Fibroblast of mammary gland (primary cell): ENCODE measurements at regions not wholly inside any gene's neighbourhood (a gene's known extent, or its start where the extent isn't known, plus 50 kb on each side); places are given as distances from the start of the nearest gene placed in this dataset.

Experiments used
- DNase-seq: peaks from one replicate; pipeline ENCODE4 v3.0.0-alpha.2; 2010; ENCODE audit warnings: low read depth
- H3K4me3 ChIP-seq: 2 replicates; pipeline ENCODE4 v1.5.1; 2011; ENCODE audit warnings: low read depth, mild to moderate bottlenecking, low read length, moderate library complexity; ENCODE audit not compliant: control insufficient read depth
- TF ChIP-seq, protein P1 (sequence below): conservative IDR thresholded peaks from 2 replicates; pipeline ENCODE4 v1.5.1; 2011; ENCODE audit warnings: low read depth, low read length, inconsistent platforms; ENCODE audit not compliant: control insufficient read depth, insufficient read depth

DNA sequence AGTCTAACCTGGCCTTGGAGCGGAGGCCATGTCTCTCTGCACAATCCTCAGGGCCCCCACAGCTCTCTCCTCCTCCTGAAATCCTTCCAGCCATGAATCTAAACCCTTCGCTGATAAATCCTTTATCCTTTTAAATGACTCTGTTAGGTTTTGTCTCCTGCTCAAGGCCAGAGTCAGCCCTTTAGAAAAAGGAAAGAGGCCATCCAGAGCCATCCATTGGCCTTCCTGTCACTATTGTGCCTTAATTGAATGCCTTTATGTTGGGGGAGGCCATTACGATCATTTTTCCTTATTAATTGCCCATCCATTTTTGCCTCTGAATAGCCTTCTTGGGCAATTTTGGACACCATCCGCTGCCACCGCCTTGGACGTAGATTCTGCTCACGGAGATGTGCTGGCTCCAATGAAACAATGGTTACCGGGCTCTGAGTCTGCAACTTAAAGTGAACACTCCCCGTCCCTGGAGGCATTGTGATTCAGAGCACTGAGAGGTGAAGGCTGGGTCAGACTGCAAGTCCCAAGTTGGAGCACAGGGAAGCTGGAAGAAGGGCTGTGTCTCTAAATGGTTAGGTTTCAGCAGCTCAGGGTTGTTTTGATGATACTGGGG, 213.0 kb upstream of the E2F8 start:
- DNase-seq: peak; percentile 94
- no peak overlapping the region for H3K4me3 ChIP-seq
- TF ChIP-seq, protein P1, sequence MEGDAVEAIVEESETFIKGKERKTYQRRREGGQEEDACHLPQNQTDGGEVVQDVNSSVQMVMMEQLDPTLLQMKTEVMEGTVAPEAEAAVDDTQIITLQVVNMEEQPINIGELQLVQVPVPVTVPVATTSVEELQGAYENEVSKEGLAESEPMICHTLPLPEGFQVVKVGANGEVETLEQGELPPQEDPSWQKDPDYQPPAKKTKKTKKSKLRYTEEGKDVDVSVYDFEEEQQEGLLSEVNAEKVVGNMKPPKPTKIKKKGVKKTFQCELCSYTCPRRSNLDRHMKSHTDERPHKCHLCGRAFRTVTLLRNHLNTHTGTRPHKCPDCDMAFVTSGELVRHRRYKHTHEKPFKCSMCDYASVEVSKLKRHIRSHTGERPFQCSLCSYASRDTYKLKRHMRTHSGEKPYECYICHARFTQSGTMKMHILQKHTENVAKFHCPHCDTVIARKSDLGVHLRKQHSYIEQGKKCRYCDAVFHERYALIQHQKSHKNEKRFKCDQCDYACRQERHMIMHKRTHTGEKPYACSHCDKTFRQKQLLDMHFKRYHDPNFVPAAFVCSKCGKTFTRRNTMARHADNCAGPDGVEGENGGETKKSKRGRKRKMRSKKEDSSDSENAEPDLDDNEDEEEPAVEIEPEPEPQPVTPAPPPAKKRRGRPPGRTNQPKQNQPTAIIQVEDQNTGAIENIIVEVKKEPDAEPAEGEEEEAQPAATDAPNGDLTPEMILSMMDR: no peak

DNA sequence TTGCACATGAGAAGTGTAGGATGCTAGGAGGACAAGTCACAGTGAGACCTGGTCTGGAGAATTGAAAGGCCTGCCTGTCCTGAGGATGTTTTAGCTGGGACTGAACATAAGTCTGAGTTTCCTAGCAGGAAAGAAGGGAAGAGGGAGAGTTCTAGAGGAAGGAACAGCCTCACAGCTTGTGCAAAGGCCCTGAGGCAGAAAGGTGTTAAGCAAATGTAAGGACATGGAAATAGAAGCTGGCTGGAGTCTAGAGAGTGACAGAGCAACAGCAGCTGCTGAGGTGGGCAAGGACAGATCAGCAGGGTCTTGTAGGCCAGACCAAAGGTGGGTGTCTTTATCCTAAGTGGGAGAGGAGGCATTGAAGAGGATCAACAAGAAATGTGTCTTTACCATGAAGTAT, 210.9 kb upstream of the E2F8 start:
- TF ChIP-seq, protein P1: no peak
- DNase-seq: no peak
- H3K4me3 ChIP-seq: no peak overlapping the region

DNA sequence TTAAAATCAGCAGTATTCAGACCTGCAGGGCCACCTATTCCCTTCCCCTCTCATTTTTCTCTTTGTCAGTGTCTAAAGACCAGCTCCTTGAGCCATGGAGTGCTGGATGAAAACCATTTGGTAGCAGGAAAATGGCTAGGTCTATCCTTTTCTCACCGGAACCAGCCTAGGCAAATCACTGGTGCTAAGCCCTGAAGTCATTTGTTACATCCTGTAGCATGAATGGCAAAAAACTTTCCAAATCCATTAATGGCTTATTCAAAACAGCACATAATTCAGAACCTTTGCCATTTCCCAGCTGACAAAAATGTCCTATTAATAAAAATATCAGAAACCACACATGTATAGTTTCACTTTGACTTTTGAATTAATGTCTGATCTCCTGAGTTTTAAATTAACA, 209.5 kb upstream of the E2F8 start:
- TF ChIP-seq, protein P1: no peak
- no peak for DNase-seq

DNA sequence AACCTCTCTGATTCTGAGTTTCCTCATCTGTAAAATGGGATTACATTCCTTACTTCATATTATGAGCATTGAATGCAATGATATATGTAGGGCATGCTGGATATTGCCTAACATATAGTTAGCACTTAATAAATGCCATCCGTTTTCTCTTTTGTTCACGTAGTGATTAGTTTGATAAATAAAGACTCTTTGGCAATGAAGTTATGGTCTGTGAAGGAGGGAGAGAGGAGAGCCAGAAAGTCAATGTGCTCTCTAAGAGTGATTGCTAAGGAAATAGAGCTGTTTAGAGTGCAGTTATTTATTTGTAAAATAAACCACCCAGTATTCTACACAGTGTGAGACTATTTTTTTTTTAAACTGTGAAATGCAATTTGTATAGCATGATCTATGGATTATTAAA, 207.9 kb upstream of the E2F8 start:
- no peak overlapping the region for H3K4me3 ChIP-seq
- TF ChIP-seq, protein P1: no peak
- no peak for DNase-seq

More for the DNA sequence above, 209.5 kb upstream of the E2F8 start:
- no peak overlapping the region for H3K4me3 ChIP-seq

DNA sequence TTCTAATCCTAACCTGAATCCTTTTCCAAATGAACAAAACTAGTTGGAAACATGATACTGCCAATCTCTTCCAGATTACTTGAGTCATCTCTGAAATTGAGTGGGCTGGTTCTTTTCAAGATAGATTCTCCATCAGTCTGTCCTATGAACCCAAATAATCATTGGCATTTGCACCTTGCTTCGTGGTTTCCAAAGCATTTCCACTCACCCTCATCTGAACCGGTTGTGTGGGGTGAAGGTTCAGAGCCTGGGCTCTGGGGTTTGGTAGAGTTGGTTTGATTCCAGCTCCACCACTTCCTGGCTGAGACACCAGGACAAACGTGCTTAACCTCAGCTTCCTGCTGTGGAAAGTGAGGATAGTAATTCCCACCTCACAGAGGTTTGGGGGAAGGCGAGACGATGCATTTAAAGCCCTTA, 206.4 kb upstream of the E2F8 start:
- TF ChIP-seq, protein P1: no peak
- no peak overlapping the region for H3K4me3 ChIP-seq
- DNase-seq: peak; percentile 76

DNA sequence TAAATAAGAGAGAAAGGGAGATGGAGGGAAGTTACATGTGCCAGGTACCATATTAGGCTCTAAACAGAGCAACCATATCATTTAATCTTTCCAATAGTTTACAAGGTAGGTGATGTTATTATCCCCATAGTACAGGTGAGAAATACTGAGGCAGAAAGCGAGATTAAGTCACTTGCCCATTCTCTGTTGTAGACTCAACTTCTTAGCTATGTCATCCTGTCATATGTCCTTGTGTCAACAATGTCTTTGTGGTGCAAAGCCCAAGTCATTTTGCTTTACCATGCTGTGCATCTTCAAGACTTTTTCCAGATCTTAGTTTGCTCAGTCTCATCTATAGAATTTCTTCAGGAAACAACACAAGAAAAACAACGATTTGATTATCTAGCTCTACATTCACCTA, 205.0 kb upstream of the E2F8 start:
- TF ChIP-seq, protein P1: no peak
- DNase-seq: no peak
- no peak overlapping the region for H3K4me3 ChIP-seq

DNA sequence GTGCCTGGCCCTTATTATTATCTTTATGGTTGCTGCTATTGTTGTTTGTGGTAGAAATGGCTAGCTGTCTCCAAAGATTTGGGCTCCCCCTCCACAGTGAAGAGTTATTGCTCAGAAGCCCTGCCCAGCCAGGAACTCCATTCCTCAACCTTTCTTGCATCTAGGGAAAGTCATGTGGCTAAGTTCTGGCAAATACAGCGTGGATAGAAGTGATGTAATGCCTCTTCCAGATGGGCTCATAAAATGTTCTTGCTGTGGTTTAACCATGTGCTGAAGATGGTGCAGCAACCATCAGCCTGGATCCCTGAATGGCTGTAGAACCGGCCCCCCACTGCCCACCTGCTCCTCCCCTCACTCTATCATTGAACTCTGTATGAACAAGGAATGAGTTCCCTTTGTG, 203.5 kb upstream of the E2F8 start:
- H3K4me3 ChIP-seq: no peak overlapping the region
- TF ChIP-seq, protein P1: no peak
- peak; percentile 87 for DNase-seq
